GM19351 (cell line): ENCODE measurements at regions not wholly inside any gene's neighbourhood (a gene's known extent, or its start where the extent isn't known, plus 50 kb on each side); places are given as distances from the start of the nearest gene placed in this dataset.

Source experiments
- ATAC-seq: cut with Tn5 transposase; IDR thresholded peaks from one replicate; pipeline ENCODE4 v1.9.1; 2021; ENCODE audit warnings: mild to moderate bottlenecking, moderate library complexity; ENCODE audit not compliant: unreplicated experiment

- ATAC-seq, result no peak
Measured at GRCh38 chr4:100970414-100970813, 376.9 kb downstream of the PPP3CA start.

GRCh38 chr4:100969925-100970324 is 377.4 kb downstream of the PPP3CA start:
- no peak for ATAC-seq

- ATAC-seq, result no peak
Measured at GRCh38 chr4:100968046-100968445, 379.3 kb downstream of the PPP3CA start.

- no peak for ATAC-seq
Measured at GRCh38 chr4:100963627-100964026, 383.7 kb downstream of the PPP3CA start.

GRCh38 chr4:100962698-100963097 is 384.6 kb downstream of the PPP3CA start:
- ATAC-seq, result no peak

- no peak for ATAC-seq
Measured at GRCh38 chr4:100960232-100960631, 387.1 kb downstream of the PPP3CA start.

- ATAC-seq, result no peak
Measured at GRCh38 chr4:100954046-100954445, 393.3 kb downstream of the PPP3CA start.

GRCh38 chr4:100953616-100954015 is 393.7 kb downstream of the PPP3CA start:
- no peak for ATAC-seq

- no peak for ATAC-seq
Measured at GRCh38 chr4:100952590-100952989, 394.7 kb downstream of the PPP3CA start.

- ATAC-seq, result no peak
Measured at GRCh38 chr4:100949350-100949935, 397.9 kb downstream of the PPP3CA start.

- ATAC-seq, result no peak
Measured at GRCh38 chr4:100948911-100949310, 398.4 kb downstream of the PPP3CA start.

GRCh38 chr4:100945789-100946188 is 401.5 kb downstream of the PPP3CA start:
- no peak for ATAC-seq

- no peak for ATAC-seq
Measured at GRCh38 chr4:100938698-100939097, 408.6 kb downstream of the PPP3CA start.

GRCh38 chr4:100936661-100937375 is 410.5 kb downstream of the PPP3CA start:
- ATAC-seq, result no peak

- no peak for ATAC-seq
Measured at GRCh38 chr4:100935090-100935489, 412.2 kb downstream of the PPP3CA start.

- no peak for ATAC-seq
Measured at GRCh38 chr4:100933628-100934027, 413.7 kb downstream of the PPP3CA start.

GRCh38 chr4:100929758-100930157 is 411.9 kb upstream of the EMCN start:
- no peak for ATAC-seq

- no peak for ATAC-seq
Measured at GRCh38 chr4:100929135-100929534, 411.3 kb upstream of the EMCN start.

GRCh38 chr4:100926039-100926717 is 408.4 kb upstream of the EMCN start:
- ATAC-seq, result peak; percentile 80

- ATAC-seq, result no peak
Measured at GRCh38 chr4:100913685-100914084, 395.9 kb upstream of the EMCN start.

GRCh38 chr4:100908540-100908939 is 390.7 kb upstream of the EMCN start:
- ATAC-seq, result no peak
